ENCODE measurements at regions not wholly inside any gene's neighbourhood (a gene's known extent, or its start where the extent isn't known, plus 50 kb on each side); places are given as distances from the start of the nearest gene placed in this dataset.

DNA sequence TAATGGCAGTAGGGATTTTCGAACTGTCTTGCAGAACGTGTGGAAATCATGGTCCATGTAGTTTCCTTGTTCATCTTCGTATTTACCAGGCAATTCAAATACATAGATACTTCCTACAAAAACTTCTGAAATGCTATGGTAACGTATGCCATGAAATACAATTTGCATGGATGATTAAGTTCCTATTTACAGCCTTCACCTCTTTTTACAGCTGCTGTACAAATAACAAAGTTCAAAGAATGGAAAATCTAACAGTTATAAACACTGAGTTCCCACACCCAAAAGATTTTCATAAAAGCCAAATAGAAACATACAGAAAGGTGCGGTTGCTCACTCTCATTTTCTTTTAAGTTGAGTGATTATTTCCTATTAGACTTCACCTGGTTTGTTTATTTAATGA lies 115.8 kb upstream of the TNFSF11 start:
- TF ChIP-seq SNAI2 (CRISPR knock-in tag; IDR thresholded peaks at IDR 0.05): no peak
- TF ChIP-seq, protein P1, sequence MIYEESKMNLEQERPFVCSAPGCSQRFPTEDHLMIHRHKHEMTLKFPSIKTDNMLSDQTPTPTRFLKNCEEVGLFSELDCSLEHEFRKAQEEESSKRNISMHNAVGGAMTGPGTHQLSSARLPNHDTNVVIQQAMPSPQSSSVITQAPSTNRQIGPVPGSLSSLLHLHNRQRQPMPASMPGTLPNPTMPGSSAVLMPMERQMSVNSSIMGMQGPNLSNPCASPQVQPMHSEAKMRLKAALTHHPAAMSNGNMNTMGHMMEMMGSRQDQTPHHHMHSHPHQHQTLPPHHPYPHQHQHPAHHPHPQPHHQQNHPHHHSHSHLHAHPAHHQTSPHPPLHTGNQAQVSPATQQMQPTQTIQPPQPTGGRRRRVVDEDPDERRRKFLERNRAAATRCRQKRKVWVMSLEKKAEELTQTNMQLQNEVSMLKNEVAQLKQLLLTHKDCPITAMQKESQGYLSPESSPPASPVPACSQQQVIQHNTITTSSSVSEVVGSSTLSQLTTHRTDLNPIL (CRISPR knock-in tag; IDR thresholded peaks at IDR 0.05; ENCODE audit: low read depth): no peak
- no peak for TF ChIP-seq TCF4 (CRISPR knock-in tag; IDR thresholded peaks at IDR 0.05; ENCODE audit: borderline replicate concordance)
- TF ChIP-seq ZFP3 (CRISPR knock-in tag; IDR thresholded peaks at IDR 0.05): no peak
- no peak for TF ChIP-seq ZNF8 (CRISPR knock-in tag; IDR thresholded peaks at IDR 0.05)
- TF ChIP-seq ZC3H10 (CRISPR knock-in tag; IDR thresholded peaks at IDR 0.05): no peak
- TF ChIP-seq ESRRG (CRISPR knock-in tag; IDR thresholded peaks at IDR 0.05): no peak
- TF ChIP-seq, protein P2, sequence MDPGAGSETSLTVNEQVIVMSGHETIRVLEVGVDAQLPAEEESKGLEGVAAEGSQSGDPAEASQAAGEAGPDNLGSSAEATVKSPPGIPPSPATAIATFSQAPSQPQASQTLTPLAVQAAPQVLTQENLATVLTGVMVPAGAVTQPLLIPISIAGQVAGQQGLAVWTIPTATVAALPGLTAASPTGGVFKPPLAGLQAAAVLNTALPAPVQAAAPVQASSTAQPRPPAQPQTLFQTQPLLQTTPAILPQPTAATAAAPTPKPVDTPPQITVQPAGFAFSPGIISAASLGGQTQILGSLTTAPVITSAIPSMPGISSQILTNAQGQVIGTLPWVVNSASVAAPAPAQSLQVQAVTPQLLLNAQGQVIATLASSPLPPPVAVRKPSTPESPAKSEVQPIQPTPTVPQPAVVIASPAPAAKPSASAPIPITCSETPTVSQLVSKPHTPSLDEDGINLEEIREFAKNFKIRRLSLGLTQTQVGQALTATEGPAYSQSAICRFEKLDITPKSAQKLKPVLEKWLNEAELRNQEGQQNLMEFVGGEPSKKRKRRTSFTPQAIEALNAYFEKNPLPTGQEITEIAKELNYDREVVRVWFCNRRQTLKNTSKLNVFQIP (CRISPR knock-in tag; IDR thresholded peaks at IDR 0.05; ENCODE audit: borderline replicate concordance, low read depth): no peak
- TF ChIP-seq, protein P3, sequence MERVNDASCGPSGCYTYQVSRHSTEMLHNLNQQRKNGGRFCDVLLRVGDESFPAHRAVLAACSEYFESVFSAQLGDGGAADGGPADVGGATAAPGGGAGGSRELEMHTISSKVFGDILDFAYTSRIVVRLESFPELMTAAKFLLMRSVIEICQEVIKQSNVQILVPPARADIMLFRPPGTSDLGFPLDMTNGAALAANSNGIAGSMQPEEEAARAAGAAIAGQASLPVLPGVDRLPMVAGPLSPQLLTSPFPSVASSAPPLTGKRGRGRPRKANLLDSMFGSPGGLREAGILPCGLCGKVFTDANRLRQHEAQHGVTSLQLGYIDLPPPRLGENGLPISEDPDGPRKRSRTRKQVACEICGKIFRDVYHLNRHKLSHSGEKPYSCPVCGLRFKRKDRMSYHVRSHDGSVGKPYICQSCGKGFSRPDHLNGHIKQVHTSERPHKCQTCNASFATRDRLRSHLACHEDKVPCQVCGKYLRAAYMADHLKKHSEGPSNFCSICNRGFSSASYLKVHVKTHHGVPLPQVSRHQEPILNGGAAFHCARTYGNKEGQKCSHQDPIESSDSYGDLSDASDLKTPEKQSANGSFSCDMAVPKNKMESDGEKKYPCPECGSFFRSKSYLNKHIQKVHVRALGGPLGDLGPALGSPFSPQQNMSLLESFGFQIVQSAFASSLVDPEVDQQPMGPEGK (CRISPR knock-in tag; IDR thresholded peaks at IDR 0.05; ENCODE audit: borderline replicate concordance): no peak
- no peak for TF ChIP-seq GLIS3 (CRISPR knock-in tag; IDR thresholded peaks at IDR 0.05)
- no peak for TF ChIP-seq RARB (CRISPR knock-in tag; IDR thresholded peaks at IDR 0.05)
- no peak for TF ChIP-seq ZNF565 (CRISPR knock-in tag; conservative IDR thresholded peaks at IDR 0.05; ENCODE audit: low read depth)
- TF ChIP-seq ARNTL (CRISPR knock-in tag; IDR thresholded peaks at IDR 0.05; ENCODE audit: borderline replicate concordance, low read depth): no peak
- no peak for TF ChIP-seq ZFP30 (CRISPR knock-in tag; IDR thresholded peaks at IDR 0.05)
- TF ChIP-seq, protein P4, sequence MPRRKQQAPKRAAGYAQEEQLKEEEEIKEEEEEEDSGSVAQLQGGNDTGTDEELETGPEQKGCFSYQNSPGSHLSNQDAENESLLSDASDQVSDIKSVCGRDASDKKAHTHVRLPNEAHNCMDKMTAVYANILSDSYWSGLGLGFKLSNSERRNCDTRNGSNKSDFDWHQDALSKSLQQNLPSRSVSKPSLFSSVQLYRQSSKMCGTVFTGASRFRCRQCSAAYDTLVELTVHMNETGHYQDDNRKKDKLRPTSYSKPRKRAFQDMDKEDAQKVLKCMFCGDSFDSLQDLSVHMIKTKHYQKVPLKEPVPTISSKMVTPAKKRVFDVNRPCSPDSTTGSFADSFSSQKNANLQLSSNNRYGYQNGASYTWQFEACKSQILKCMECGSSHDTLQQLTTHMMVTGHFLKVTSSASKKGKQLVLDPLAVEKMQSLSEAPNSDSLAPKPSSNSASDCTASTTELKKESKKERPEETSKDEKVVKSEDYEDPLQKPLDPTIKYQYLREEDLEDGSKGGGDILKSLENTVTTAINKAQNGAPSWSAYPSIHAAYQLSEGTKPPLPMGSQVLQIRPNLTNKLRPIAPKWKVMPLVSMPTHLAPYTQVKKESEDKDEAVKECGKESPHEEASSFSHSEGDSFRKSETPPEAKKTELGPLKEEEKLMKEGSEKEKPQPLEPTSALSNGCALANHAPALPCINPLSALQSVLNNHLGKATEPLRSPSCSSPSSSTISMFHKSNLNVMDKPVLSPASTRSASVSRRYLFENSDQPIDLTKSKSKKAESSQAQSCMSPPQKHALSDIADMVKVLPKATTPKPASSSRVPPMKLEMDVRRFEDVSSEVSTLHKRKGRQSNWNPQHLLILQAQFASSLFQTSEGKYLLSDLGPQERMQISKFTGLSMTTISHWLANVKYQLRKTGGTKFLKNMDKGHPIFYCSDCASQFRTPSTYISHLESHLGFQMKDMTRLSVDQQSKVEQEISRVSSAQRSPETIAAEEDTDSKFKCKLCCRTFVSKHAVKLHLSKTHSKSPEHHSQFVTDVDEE (CRISPR knock-in tag; IDR thresholded peaks at IDR 0.05): no peak
- no peak for TF ChIP-seq ZNF70 (CRISPR knock-in tag; IDR thresholded peaks at IDR 0.05)
- TF ChIP-seq OSR1 (CRISPR knock-in tag; IDR thresholded peaks at IDR 0.05): no peak

DNA sequence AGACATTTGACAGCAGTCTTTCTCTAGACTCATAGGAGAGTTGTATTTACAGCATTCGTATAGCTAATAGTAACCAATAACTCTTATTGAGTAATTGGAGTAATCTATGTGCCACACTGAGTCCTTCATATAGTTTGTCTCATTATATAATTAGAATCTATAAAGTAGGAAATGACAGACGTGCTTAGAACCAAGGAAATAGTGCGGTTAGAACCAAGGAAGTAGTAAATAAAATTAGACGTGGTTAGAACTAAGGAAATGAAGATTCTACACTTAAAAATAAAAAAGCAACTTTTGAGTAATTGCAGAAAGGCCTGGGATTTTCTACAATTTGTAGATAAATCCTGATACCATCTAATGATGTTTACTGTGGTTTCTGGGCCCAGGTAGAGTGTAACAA lies 107.8 kb upstream of the TNFSF11 start:
- TF ChIP-seq, protein P3 (CRISPR knock-in tag; IDR thresholded peaks at IDR 0.05; ENCODE audit: borderline replicate concordance): no peak
- no peak for TF ChIP-seq ESRRG (CRISPR knock-in tag; IDR thresholded peaks at IDR 0.05)
- TF ChIP-seq SNAI2 (CRISPR knock-in tag; IDR thresholded peaks at IDR 0.05): no peak
- no peak for TF ChIP-seq TCF4 (CRISPR knock-in tag; IDR thresholded peaks at IDR 0.05; ENCODE audit: borderline replicate concordance)
- TF ChIP-seq CSDC2 (CRISPR knock-in tag; IDR thresholded peaks at IDR 0.05): no peak
- TF ChIP-seq GLIS3 (CRISPR knock-in tag; IDR thresholded peaks at IDR 0.05): no peak
- TF ChIP-seq, protein P2 (CRISPR knock-in tag; IDR thresholded peaks at IDR 0.05; ENCODE audit: borderline replicate concordance, low read depth): no peak
- no peak for TF ChIP-seq ZNF565 (CRISPR knock-in tag; conservative IDR thresholded peaks at IDR 0.05; ENCODE audit: low read depth)
- TF ChIP-seq ZC3H10 (CRISPR knock-in tag; IDR thresholded peaks at IDR 0.05): no peak
- TF ChIP-seq ZFP30 (CRISPR knock-in tag; IDR thresholded peaks at IDR 0.05): no peak
- no peak for TF ChIP-seq ARNTL (CRISPR knock-in tag; IDR thresholded peaks at IDR 0.05; ENCODE audit: borderline replicate concordance, low read depth)
- no peak for TF ChIP-seq ZFP3 (CRISPR knock-in tag; IDR thresholded peaks at IDR 0.05)
- no peak for ATAC-seq

More for the DNA sequence above, 115.8 kb upstream of the TNFSF11 start:
- no peak for ATAC-seq

Data from SK-N-SH treated with all-trans-retinoic acid at 6 μM for 48 hours (cell line).